Adrenal gland (tissue), 5 donors: ENCODE measurements at regions not wholly inside any gene's neighbourhood (a gene's known extent, or its start where the extent isn't known, plus 50 kb on each side); places are given as distances from the start of the nearest gene placed in this dataset.
"Not testable (repeated sequence)": the region's sequence is repeated elsewhere in the genome, so short reads cannot be mapped to it uniquely, and the experiment has no call there.

ENCODE experiments used
- POLR2A ChIP-seq, 2 donors: fragments of 450-650 bp; IDR thresholded peaks; one replicate each; pipeline ENCODE4 v1.6.1; 2017; ENCODE audit warnings: antibody characterized with exemption in 2 of 2, mild to moderate bottlenecking in 2 of 2, moderate library complexity in 1 of 2
- TF ChIP-seq, protein P1 (sequence below), 6 experiments: fragments of 450-650 bp in 4 of 6; fragments of 200-600 bp in 2 of 6; sonication (generic) in 1 of 6; IDR thresholded peaks; 1 replicate in 5 of 6; 2 replicates in 1 of 6; pipeline versions ENCODE4 v1.5.1 to v1.8.0; 2016 to 2021; ENCODE audit warnings: antibody characterized with exemption in 6 of 6, mild to moderate bottlenecking in 2 of 6, moderate library complexity in 1 of 6
- donor health status: DM: no; HTN: no; CAD: no.

DNA sequence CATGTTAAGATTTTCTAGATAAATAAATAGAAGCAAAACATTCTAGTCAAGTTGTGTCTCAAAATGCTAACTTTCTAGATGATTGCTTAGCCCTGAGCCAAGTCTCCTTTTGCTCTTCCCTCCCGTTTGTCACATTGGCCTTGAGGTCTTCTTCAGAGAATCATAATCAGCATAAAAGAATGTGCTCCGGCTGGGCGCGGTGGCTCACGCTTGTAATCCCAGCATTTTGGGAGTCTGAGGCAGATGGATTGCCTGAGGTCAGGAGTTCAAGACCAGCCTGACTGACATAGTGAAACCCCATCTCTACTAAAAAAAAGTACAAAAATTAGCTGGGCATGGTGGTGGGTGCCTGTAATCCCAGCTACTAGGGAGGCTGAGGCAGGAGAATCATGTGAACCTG, 182.3 kb downstream of the NRIP1 start:
- TF ChIP-seq, protein P1, sequence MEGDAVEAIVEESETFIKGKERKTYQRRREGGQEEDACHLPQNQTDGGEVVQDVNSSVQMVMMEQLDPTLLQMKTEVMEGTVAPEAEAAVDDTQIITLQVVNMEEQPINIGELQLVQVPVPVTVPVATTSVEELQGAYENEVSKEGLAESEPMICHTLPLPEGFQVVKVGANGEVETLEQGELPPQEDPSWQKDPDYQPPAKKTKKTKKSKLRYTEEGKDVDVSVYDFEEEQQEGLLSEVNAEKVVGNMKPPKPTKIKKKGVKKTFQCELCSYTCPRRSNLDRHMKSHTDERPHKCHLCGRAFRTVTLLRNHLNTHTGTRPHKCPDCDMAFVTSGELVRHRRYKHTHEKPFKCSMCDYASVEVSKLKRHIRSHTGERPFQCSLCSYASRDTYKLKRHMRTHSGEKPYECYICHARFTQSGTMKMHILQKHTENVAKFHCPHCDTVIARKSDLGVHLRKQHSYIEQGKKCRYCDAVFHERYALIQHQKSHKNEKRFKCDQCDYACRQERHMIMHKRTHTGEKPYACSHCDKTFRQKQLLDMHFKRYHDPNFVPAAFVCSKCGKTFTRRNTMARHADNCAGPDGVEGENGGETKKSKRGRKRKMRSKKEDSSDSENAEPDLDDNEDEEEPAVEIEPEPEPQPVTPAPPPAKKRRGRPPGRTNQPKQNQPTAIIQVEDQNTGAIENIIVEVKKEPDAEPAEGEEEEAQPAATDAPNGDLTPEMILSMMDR (IDR thresholded peaks at IDR 0.05): not testable (repeated sequence)
- not testable (repeated sequence) for TF ChIP-seq POLR2A (IDR thresholded peaks at IDR 0.05)
